Choroid plexus epithelial cell (primary cell): ENCODE measurements at regions not wholly inside any gene's neighbourhood (a gene's known extent, or its start where the extent isn't known, plus 50 kb on each side); places are given as distances from the start of the nearest gene placed in this dataset.

Source experiments
- DNase-seq: peaks from one replicate; pipeline ENCODE4 v3.0.0-alpha.2; 2010; ENCODE audit warnings: low read depth
- H3K4me3 ChIP-seq: 2 replicates; pipeline ENCODE4 v1.5.1; 2011; ENCODE audit warnings: low read depth, mild to moderate bottlenecking, control low read depth, low read length, moderate library complexity
- TF ChIP-seq, protein P1 (sequence below): conservative IDR thresholded peaks from 2 replicates; pipeline ENCODE4 v1.5.1; 2011; ENCODE audit warnings: low read depth, mild to moderate bottlenecking, control low read depth, inconsistent platforms, low read length, moderate library complexity

DNA sequence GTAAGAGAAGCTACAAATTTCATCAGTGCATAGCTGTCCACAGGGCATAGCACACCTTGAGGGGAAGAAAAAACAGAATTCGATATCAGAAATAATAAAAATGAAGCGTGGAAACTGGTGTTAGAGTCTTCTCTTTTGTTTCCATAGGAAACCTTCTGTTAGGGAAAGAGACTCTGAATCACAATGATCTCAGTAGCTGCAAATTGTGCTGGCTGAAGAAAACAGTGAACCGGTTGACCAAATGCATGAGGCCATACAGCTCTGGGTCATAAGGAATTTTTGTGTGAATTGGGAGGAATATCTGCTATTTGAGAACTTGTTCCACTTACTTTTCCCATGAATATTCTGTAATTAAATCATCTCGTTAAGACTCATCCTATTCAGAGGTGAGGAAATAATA lies 580.2 kb upstream of the NECTIN3 start:
- TF ChIP-seq, protein P1, sequence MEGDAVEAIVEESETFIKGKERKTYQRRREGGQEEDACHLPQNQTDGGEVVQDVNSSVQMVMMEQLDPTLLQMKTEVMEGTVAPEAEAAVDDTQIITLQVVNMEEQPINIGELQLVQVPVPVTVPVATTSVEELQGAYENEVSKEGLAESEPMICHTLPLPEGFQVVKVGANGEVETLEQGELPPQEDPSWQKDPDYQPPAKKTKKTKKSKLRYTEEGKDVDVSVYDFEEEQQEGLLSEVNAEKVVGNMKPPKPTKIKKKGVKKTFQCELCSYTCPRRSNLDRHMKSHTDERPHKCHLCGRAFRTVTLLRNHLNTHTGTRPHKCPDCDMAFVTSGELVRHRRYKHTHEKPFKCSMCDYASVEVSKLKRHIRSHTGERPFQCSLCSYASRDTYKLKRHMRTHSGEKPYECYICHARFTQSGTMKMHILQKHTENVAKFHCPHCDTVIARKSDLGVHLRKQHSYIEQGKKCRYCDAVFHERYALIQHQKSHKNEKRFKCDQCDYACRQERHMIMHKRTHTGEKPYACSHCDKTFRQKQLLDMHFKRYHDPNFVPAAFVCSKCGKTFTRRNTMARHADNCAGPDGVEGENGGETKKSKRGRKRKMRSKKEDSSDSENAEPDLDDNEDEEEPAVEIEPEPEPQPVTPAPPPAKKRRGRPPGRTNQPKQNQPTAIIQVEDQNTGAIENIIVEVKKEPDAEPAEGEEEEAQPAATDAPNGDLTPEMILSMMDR: no peak

DNA sequence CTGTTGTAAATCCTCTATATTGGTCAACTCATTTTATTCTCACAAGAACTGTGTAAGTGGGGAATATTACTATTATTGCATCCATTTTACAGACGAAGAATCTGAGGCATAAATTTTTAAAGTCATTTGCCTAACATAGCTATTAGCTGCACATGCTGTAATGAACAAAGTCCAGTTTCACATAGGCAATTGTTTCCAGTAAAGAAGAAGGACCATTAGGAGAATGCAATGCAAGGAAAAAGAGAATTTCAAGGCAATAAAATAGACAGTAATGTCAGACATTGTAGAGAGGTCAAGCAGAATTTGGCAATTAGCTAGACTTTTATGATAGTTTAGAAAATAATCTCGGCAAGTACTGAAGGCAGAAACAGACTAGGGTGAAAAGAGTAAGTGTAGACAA lies 578.7 kb upstream of the NECTIN3 start:
- TF ChIP-seq, protein P1: no peak

More for the DNA sequence above, 580.2 kb upstream of the NECTIN3 start:
- H3K4me3 ChIP-seq: no peak overlapping the region
- no peak for DNase-seq

DNA sequence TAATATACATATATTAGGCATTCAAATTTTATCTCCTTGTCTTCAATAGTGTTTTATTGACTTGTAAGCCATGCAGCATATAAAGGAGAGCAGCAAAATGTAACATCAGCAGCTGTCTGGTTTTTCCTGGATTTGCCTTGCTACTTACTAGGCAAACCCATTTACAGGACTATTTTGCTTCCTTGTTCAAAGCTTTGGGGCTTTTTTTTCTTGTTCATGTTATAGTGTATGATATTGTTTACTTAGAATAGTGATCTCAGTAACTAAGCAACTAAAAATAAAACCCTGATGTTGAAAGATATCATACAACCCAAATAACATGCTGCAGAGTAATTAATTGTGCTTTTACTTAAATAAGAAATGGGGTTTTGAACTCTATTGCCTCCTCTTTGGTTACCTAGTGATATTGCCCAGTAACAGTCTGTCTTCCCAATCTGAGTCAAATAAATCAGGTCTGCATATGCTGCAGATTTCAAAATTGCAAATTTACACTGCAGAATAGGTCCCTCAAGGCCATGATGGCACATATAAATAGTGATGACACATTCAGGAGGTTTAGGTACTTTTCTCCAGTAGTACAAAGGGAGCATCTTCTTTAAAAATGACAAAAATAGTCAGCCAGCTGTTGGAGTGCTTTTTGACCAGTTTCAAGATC lies 578.1 kb upstream of the NECTIN3 start:
- DNase-seq: no peak
- H3K4me3 ChIP-seq: no peak overlapping the region
- TF ChIP-seq, protein P1: no peak

More for the DNA sequence above, 578.7 kb upstream of the NECTIN3 start:
- DNase-seq: no peak
- H3K4me3 ChIP-seq: no peak overlapping the region

DNA sequence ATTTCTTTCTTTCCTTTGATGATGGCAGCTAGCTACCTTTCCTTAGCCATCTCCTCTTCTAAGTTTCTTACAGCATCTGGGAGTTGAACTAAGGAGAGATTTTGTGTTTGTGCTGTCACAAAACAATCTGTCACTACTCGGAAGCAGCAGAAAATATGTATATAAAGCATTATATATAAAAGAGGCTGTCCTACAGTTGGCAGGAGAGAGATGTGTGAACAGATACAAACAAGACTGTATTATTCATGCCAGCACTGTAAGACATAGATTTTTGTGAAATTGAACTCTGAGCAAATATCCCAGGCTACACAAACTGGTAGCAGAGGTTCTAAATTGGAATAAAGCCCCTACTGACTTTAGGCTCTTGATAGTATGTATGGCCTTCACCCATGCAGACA lies 577.5 kb upstream of the NECTIN3 start:
- TF ChIP-seq, protein P1: no peak
- no peak overlapping the region for H3K4me3 ChIP-seq
- no peak for DNase-seq

DNA sequence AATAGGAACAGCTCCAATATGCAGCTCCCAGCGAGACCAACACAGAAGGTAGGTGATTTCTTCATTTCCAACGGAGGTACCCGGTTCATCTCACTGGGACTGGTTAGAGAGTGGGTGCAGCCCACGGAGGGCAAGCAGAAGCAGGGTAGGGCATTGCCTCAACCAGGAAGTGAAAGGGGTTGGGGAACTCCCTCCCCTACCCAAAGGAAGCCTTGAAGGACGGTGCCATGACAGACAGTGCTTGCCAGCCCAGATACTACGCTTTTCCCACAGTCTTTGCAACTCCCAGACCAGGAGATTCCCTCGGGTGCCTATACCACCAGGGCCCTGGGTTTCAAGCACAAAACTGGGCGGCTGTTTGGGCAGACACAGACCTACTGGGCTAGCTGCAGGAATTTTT lies 576.9 kb upstream of the NECTIN3 start:
- no peak for DNase-seq
- TF ChIP-seq, protein P1: no peak
- H3K4me3 ChIP-seq: no peak overlapping the region

DNA sequence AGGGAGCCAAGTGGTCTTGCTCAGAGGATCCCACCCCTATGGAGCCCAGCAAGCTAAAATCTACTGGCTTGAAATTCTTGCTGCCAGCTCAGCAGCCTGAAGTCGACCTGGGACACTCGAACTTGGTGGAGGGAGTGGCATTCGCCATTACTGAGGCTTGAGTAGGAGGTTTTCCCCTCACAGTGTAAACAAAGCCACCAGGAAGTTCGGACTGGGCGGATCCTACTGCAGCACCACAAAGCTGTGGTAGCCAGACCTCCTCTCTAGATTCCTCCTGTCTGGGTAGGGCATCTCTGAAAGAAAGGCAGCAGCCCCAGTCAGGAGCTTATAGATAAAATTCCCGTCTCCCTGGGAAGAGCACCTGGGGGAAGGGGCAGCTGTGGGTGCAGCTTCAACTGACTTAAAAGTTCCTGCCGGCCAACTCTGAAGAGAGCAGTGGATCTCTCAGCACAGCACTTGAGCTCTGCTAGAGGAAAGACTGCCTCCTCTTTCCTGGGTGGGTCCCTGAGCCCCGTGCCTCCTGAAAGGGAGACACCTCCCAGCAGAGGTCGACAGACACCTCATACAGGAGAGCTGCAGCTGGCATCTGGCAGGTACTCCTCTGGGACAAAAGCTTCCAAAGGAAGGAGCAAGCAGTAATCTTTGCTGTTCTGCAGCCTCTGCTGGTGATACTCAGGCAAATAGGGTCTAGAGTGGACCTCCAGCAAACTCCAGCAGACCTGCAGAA lies 576.3 kb upstream of the NECTIN3 start:
- TF ChIP-seq, protein P1: no peak
- H3K4me3 ChIP-seq: no peak overlapping the region
- DNase-seq: no peak

DNA sequence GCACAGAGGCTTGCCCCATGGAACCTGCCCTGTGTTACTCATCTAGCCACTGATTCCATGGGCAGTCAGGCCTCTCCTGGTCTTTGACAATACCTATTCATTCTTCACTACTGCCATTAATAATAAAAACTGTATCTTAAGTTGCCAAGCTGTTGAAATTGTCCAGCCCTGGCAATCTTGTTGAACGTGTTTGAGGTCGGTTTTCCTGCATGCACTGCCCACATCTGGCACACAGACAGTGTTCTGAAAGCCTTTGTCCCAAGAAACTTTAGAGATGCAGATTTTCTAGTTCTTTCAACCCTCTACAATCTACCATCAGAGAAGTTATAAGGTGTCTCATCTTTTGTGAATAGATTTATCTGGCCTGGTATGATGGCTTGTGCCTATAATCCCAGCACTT lies 567.2 kb upstream of the NECTIN3 start:
- H3K4me3 ChIP-seq: no peak overlapping the region
- no peak for DNase-seq
- TF ChIP-seq, protein P1: no peak
